Activated naive CD4-positive, alpha-beta T cell treated with anti-CD3 and anti-CD28 coated beads, Interleukin-2, amount 10 ng/mL, durations not matched to agents 7 days and 5 days (primary cell): ENCODE measurements at regions not wholly inside any gene's neighbourhood (a gene's known extent, or its start where the extent isn't known, plus 50 kb on each side); places are given as distances from the start of the nearest gene placed in this dataset.
"Not testable (repeated sequence)": the region's sequence is repeated elsewhere in the genome, so short reads cannot be mapped to it uniquely, and the experiment has no call there.

Experiments used
- CTCF ChIA-PET: fragments of 350-600 bp; sonication (Branson Sonifier 250); formaldehyde crosslinking; loops from one replicate; lab custom pipeline; 2021; ENCODE audit warnings: antibody characterized with exemption; lab: Charles Lee
- DNase-seq: peaks from one replicate; pipeline ENCODE4 v3.0.0-alpha.2; 2020
- H3K27ac Mint-ChIP-seq: one replicate; pipeline ENCODE4 v1.8.0; 2021; ENCODE audit warnings: mild to moderate bottlenecking, moderate library complexity, mixed read lengths
- H3K27me3 Mint-ChIP-seq: one replicate; pipeline ENCODE4 v1.8.0; 2021; ENCODE audit warnings: mild to moderate bottlenecking, mixed read lengths
- H3K36me3 Mint-ChIP-seq: one replicate; pipeline ENCODE4 v1.8.0; 2021; ENCODE audit warnings: mixed read lengths
- H3K4me1 Mint-ChIP-seq: one replicate; pipeline ENCODE4 v1.8.0; 2021; ENCODE audit warnings: mixed read lengths
- H3K4me3 Mint-ChIP-seq: one replicate; pipeline ENCODE4 v1.8.0; 2021; ENCODE audit warnings: mild to moderate bottlenecking, moderate library complexity, mixed read lengths
- H3K9me3 Mint-ChIP-seq: one replicate; pipeline ENCODE4 v1.8.0; 2021; ENCODE audit warnings: mixed read lengths

DNA sequence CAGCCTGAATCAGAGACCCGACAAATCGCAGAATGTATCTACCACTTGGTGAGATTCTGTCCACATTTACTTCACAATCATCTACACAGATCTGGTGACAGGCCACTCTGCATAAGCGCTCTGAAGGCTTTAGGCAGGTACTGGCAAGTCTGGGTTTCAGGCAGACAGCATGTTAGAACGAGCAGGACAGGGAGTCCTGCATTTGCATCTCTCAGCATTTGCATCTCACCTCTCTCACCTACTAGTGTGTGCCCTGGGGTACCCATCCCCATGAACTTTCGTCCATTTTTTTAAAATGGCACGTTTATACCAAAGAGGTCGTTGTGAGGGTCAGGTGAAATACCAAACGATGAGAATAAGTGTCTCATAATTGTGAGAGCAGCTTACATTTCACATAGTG lies 108.2 kb downstream of the SPATA31A1 start:
- H3K4me1 Mint-ChIP-seq, H3K9me3 Mint-ChIP-seq, DNase-seq, CTCF ChIA-PET, H3K27me3 Mint-ChIP-seq, H3K36me3 Mint-ChIP-seq: not testable (repeated sequence)
- peak overlapping the region; percentile 93 for H3K4me3 Mint-ChIP-seq
- peak overlapping the region; percentile 37 for H3K27ac Mint-ChIP-seq

DNA sequence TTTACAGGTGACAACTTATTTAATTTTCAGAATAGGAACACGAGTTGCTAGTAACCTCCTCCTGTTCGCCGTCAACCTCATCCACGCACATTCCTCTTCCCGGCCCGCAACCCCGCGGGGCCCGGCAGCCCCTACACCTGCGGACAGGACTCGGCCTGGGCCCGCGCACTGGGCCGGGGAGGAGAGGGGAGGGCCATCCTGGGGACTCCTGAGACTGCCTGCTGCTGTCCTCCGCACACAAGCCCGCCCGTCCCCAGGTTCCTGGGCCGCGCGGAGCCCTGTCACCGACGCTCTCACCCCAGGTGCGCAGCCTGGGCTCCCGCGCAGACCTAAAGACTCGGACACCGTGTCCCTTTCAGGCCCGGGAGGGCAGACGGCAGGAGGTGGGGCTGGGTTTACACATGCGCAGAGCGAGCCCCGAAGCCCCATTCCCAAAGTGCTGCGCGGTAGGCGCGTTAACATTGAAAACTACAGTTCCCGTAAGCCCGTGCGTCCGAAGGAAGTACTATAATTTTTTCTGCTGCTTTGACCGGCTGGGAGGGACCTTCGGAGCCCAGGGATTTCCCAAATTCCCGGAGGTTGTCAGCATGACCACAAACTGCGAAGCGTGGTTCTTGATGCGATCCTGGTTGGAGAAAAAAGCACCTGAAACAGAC lies 108.8 kb downstream of the SPATA31A1 start:
- H3K9me3 Mint-ChIP-seq, H3K27me3 Mint-ChIP-seq, H3K4me1 Mint-ChIP-seq, H3K36me3 Mint-ChIP-seq, CTCF ChIA-PET: not testable (repeated sequence)
- DNase-seq, result peak; percentile 80
- peak overlapping the region; percentile 88 for H3K27ac Mint-ChIP-seq
- H3K4me3 Mint-ChIP-seq, result peak overlapping the region; percentile 93

DNA sequence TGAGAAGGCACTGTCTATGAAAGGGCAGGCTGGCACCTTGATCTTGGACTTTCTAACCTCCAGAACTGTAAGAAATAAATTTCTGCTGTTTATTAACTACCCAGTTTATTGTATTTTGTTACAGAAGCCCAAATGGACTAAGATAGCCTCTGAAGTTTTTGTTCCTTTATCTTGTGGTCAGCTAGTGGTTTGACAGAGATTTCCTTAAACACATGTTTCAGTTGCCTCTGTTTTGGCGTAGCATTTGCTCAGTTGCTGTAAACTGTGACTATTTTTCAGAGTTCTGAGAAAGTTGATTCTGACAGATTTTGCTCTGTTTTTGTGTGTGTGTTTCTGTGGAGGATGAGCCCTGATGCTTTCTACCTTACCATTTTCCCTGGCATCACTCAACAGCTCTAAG lies 119.0 kb downstream of the SPATA31A1 start:
- H3K9me3 Mint-ChIP-seq, H3K36me3 Mint-ChIP-seq, CTCF ChIA-PET, DNase-seq, H3K27ac Mint-ChIP-seq, H3K27me3 Mint-ChIP-seq, H3K4me1 Mint-ChIP-seq, H3K4me3 Mint-ChIP-seq: not testable (repeated sequence)

DNA sequence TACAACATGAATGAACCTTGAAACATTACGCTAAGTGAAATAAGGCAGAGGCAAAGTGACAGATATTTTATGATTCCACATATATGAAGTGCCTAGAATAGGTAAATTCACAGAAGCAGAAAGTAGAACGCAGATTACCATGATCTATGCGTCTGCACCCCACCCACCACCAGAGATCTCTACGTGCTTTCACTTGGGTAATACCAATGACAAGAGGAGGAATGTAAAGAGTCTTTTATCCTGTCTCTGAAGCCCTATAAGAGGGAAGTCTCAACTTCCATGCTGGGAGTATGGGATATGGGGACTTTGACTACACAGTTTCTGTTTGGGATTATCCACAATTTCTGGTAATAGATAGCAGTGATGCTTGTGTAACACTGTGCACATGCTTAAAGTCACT lies 127.6 kb downstream of the SPATA31A1 start:
- H3K27me3 Mint-ChIP-seq, H3K36me3 Mint-ChIP-seq, H3K27ac Mint-ChIP-seq, H3K4me3 Mint-ChIP-seq, DNase-seq, H3K4me1 Mint-ChIP-seq, CTCF ChIA-PET, H3K9me3 Mint-ChIP-seq: not testable (repeated sequence)

DNA sequence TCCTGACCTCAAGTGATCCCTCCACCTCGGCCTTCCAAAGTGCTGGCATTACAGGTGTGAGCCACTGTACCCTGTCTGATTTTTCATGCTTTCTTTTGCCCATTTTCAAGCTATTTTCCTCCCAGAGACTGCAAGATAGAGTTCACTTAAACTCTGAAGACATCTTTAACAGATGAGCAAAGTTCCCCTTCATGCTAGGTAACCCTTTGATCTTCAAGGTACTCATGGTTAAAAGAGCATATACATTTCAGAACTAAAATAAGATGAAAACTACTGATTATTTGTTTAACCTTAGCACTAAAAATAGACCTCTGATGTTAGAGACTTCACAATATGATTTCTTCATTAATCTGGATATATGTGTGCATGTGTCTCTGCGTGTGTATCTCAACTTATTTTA lies 128.4 kb downstream of the SPATA31A1 start:
- H3K27me3 Mint-ChIP-seq, H3K36me3 Mint-ChIP-seq, H3K27ac Mint-ChIP-seq, H3K4me1 Mint-ChIP-seq, DNase-seq, CTCF ChIA-PET, H3K9me3 Mint-ChIP-seq, H3K4me3 Mint-ChIP-seq: not testable (repeated sequence)

DNA sequence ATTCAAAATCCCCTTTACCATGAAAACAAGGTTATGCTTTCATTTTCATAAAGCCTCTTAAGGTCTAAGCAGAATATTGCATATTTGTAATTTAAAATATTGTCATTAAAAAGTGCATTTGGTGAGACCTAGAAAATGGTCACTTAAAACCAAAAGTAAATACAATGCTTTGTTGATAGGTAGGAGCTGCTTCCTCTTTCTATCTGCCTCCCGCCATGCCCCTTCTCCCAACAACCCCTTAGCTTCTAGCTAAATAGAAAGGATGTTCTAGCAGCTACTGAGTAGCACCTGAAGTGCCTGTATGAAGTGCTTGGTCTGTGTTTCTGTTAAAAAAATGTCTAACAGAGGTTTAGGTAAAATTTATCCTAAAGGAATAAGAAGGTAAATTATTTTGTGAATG lies 128.8 kb downstream of the SPATA31A1 start:
- H3K9me3 Mint-ChIP-seq, H3K4me3 Mint-ChIP-seq, H3K27me3 Mint-ChIP-seq, CTCF ChIA-PET, H3K4me1 Mint-ChIP-seq, DNase-seq, H3K27ac Mint-ChIP-seq, H3K36me3 Mint-ChIP-seq: not testable (repeated sequence)

DNA sequence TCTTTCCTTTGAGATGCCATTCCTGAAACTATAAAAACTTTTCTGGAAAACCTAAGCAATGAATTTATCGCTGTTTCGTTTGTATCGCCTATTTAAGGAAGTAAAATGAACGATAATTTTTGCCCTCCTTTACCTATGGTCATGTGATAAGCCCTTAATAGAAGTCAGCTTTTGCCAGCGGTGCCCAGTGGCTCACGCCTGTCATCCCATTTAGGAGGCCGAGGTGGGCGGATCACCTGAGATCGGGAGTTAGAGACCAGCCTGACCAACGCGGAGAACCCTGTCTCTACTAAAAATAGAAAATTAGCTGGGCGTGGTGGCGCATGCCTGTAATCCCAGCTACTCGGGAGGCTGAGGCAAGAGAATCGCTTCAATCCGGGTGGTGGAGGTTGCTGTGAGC lies 132.0 kb downstream of the SPATA31A1 start:
- H3K4me3 Mint-ChIP-seq, H3K27me3 Mint-ChIP-seq, H3K9me3 Mint-ChIP-seq, H3K36me3 Mint-ChIP-seq, CTCF ChIA-PET, H3K27ac Mint-ChIP-seq, H3K4me1 Mint-ChIP-seq, DNase-seq: not testable (repeated sequence)

DNA sequence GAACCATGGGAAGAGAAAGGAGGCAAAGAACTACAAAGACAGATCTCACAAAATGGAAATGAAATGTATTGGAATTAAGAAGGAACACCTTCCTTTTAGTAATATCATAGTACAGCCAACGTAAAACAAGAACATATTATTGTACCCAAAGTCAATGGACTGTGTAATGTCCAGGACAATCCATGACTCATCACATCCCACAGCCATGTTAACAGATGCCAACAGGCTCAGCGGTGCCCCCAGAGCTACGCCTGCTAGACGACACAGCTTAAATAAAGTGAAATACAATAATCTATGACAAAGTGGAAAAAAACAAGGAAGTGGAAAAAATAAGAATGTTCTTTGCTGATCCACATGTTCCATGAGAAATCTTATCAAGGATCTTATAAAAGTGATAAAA lies 140.8 kb downstream of the SPATA31A1 start:
- H3K36me3 Mint-ChIP-seq, H3K4me1 Mint-ChIP-seq, H3K27me3 Mint-ChIP-seq, CTCF ChIA-PET, DNase-seq, H3K9me3 Mint-ChIP-seq, H3K4me3 Mint-ChIP-seq, H3K27ac Mint-ChIP-seq: not testable (repeated sequence)

DNA sequence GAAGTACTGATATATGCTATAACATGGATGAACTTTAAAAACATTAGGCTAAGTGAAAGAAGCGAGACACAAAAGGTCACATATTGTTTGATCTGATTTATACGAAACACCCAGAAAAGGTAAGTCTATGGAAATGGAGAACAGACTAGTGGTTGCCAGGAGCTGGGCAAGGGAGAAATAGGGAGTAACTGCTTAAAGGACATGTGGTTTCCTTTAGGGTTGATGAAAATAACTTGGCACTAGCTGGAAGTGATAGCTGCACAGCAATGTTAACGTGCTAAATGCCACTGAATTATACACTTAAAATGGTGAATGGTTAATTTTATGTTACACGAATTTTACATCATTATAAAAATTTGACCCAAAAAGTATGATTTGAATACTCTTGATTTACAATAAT lies 147.7 kb downstream of the SPATA31A1 start:
- CTCF ChIA-PET, H3K9me3 Mint-ChIP-seq, DNase-seq, H3K4me1 Mint-ChIP-seq, H3K4me3 Mint-ChIP-seq, H3K27ac Mint-ChIP-seq, H3K27me3 Mint-ChIP-seq, H3K36me3 Mint-ChIP-seq: not testable (repeated sequence)

DNA sequence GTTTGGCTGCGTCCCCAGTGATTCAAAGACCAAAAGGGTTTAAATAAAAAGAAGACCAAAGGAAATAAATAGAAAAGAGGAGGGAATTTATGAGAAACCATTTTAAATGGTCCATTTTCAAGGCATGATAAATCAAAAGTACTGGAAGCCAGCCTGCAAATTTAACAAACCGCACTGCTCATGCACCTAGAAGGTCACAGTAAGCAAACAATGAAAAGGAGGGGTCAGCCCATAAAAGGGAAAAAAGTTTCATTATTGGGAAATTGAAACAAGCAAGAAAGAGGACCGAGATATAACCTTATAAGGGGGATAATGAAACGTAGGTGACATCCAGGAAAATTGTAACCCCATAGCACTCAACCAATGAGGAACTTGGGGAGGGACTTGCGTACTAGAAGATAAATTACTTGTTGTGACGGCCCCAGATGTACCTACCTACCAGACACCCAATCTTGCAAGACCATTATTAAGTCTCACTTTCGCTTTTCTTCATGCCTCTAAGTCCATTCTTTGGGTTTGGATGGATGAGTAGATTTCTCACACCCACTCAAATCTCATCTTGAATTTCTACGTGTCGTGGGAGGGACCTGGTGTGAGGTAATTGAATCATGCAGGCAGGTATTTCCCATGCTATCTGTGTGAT lies 172.0 kb downstream of the SPATA31A1 start:
- H3K9me3 Mint-ChIP-seq, H3K4me1 Mint-ChIP-seq, DNase-seq, CTCF ChIA-PET, H3K27ac Mint-ChIP-seq, H3K4me3 Mint-ChIP-seq, H3K36me3 Mint-ChIP-seq, H3K27me3 Mint-ChIP-seq: not testable (repeated sequence)

DNA sequence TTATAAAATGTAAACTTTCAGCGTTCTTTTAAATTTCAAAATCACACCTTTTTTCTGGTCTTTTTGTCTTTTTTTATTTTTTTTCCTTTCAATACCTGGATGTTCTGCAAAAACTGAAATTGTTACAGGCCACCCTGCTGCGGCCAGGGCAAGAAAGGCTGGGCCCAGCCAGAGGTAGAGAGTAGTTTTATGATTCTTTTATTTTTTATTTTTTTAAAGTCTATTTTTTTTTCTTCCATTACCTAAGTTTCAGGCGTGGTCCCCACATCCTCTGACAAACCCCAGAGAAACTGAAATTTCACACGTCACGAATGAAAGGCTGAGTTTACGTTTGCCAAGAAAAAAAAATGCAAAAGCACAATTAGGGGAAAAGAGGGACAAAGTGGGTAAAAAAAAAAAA lies 177.1 kb downstream of the SPATA31A1 start:
- DNase-seq, H3K27ac Mint-ChIP-seq, H3K27me3 Mint-ChIP-seq, H3K9me3 Mint-ChIP-seq, H3K36me3 Mint-ChIP-seq, H3K4me3 Mint-ChIP-seq, CTCF ChIA-PET, H3K4me1 Mint-ChIP-seq: not testable (repeated sequence)

DNA sequence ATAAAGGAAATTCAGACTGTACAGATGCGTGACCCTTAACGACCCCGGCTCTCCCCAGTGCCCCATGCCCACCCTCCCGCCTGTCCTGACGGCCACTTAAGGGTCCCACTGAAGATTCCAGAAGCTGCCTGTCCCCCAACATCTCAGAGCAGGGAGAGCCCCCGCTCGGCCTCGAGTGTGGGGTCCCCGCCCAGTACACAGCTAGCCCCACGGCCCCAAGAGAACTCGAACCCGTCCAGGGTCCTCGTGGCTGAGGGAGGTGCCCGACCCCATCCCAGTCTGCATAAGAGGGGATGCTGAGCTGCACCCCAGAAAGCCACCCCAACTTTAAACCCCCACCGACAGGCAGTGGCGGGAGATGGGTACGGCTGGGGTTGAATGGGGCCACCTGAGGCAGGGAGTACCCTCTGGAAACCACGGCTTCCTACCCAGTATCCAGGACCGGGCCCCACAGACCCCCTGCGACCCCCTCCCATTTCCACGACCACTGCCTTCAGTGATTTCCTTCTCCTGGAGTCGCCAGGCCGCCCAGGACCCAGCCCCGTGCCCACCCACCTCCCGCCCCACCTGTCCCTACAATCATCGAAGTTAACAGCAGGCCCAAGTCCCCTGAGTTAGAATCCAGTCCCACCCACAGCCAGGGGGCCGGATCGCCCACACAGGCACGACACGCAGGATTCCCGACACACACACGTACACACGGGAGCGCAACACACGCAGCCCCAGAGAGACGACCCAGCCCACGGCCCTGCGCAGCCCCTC lies 177.7 kb downstream of the SPATA31A1 start:
- H3K4me1 Mint-ChIP-seq, H3K36me3 Mint-ChIP-seq, H3K9me3 Mint-ChIP-seq, H3K4me3 Mint-ChIP-seq, H3K27me3 Mint-ChIP-seq, DNase-seq, H3K27ac Mint-ChIP-seq, CTCF ChIA-PET: not testable (repeated sequence)

DNA sequence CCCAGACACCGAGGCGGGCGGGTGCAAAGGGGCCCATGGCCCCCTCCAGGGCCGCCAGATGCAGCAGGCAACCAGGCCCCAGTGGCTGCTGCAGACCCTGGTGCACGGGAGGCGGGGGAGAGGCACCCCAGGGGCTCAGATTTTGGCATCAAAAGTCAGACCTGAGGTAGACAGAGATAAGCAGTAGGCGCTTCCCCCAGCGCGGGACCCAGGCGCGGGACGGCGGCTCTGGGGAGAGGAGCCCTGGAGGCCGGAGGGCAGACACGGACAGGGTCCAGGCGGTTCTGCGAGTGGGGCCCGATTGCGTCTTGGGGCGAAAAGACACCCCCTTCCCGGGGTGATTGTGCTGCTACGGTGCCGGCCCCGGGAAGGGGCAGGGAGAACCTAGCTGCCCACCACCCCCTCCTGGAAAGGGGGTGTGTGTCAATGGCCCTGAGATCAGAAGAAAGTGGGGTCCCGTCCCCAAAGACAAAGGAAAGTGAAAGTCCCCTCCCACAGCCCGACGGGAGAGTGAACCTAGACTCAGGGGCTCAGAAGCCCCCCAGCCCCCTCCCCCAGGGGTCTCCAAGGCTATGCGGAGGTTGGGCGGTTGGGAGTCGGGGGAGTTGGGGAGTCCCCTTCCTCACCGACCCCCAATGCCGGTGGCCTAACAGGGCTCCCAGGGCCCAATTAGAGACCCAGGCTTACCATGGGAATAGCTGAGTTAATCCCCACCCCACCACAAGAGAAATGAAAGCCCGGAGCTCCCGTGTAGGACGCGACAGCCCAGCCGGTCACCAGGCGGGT lies 178.5 kb downstream of the SPATA31A1 start:
- H3K4me3 Mint-ChIP-seq, H3K27me3 Mint-ChIP-seq, DNase-seq, H3K36me3 Mint-ChIP-seq, H3K4me1 Mint-ChIP-seq, H3K27ac Mint-ChIP-seq, CTCF ChIA-PET, H3K9me3 Mint-ChIP-seq: not testable (repeated sequence)

DNA sequence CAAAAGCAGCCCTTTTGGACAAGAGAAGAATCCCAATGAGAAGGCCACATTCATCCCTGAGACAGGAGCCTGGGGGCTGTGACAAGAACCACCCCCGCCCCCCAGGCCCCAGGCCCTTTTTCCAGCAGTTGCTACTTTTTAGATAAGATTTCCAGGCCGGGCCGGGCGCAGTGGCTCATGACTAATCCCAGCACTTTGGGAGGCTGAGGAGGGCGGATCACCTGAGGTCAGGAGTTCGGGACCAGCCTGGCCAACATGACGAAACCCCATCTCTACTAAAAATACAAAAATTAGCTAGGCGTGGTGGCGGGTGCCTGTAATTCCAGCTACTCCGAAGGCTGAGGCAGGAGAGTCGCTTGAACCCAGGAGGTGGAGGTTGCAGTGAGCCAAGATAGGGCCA lies 179.4 kb downstream of the SPATA31A1 start:
- CTCF ChIA-PET, DNase-seq, H3K4me1 Mint-ChIP-seq, H3K27ac Mint-ChIP-seq, H3K9me3 Mint-ChIP-seq, H3K4me3 Mint-ChIP-seq, H3K27me3 Mint-ChIP-seq, H3K36me3 Mint-ChIP-seq: not testable (repeated sequence)
